Urinary bladder (tissue), 3 donors: ENCODE measurements at regions not wholly inside any gene's neighbourhood (a gene's known extent, or its start where the extent isn't known, plus 50 kb on each side); places are given as distances from the start of the nearest gene placed in this dataset.

Source experiments
- DNase-seq: peaks from one replicate; pipeline ENCODE4 v3.0.0-alpha.2; 2015; ENCODE audit errors: extremely low spot score
- H3K27ac ChIP-seq: one replicate; pipeline ENCODE4 v1.5.1; 2013; ENCODE audit warnings: low read depth, mild to moderate bottlenecking, moderate library complexity
- H3K36me3 ChIP-seq: one replicate; pipeline ENCODE4 v1.6.1; 2013; ENCODE audit warnings: mild to moderate bottlenecking, moderate library complexity; ENCODE audit not compliant: insufficient read depth
- H3K4me1 ChIP-seq: one replicate; pipeline ENCODE4 v1.6.1; 2013; ENCODE audit warnings: mild to moderate bottlenecking, moderate library complexity; ENCODE audit not compliant: insufficient read depth
- H3K4me3 ChIP-seq: one replicate; pipeline ENCODE4 v1.5.1; 2013; ENCODE audit warnings: low read depth, low read length
- WGBS: extraction: QIAGEN DNeasy Blood & Tissue Kit; methylation state at CpG from one replicate; pipeline ENCODE4 v1.1.7; 2013; 5-methylcytosine and 5-hydroxymethylcytosine counted together
- donor health status: healthy with polysubstance abuse.
- donor health status: healthy.

- Histone ChIP-seq H3K27ac (no peak overlapping the region), H3K4me3 (no peak overlapping the region), H3K4me1 (no peaks in the 10 kb centered on the region), H3K36me3 (no peaks in the 10 kb centered on the region)
- DNase-seq: no peak
- WGBS: 78% methylated on average over 2 of the region's 2 CpGs
Measured at GRCh38 chr5:27491047-27491446, 452.7 kb upstream of the CDH9 start.

GRCh38 chr5:27489701-27490100 lies 451.3 kb upstream of the CDH9 start:
- H3K4me1 ChIP-seq: no peaks in the 10 kb centered on the region
- no peak overlapping the region for H3K27ac ChIP-seq
- no peak overlapping the region for H3K4me3 ChIP-seq
- H3K36me3 ChIP-seq: no peaks in the 10 kb centered on the region
- WGBS: 83% methylated on average over 1 of the region's 1 CpG
- DNase-seq: no peak

DNA sequence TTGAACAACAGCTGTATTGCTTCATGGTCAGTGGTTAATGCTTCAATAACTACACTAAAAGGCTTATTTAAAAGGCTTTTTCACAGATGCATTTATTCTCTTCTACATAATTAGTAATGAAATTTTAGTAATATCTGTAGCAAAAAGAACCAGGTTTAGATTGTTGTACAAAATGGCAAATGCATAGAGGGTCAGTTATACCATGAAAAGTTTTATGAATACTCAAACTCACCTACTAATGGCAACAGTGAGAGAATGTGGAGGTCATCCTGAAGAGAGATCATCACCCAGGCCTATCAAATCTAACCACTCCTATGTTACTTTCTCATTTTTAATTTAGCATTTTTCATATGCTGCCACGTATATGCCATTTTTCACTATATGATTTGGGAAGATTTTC lies 444.3 kb upstream of the CDH9 start:
- WGBS: 86% methylated on average over 1 of the region's 1 CpG
- Histone ChIP-seq H3K4me3 (no peak overlapping the region), H3K27ac (no peak overlapping the region), H3K4me1 (no peaks in the 10 kb centered on the region), H3K36me3 (no peaks in the 10 kb centered on the region)
- DNase-seq: no peak

DNA sequence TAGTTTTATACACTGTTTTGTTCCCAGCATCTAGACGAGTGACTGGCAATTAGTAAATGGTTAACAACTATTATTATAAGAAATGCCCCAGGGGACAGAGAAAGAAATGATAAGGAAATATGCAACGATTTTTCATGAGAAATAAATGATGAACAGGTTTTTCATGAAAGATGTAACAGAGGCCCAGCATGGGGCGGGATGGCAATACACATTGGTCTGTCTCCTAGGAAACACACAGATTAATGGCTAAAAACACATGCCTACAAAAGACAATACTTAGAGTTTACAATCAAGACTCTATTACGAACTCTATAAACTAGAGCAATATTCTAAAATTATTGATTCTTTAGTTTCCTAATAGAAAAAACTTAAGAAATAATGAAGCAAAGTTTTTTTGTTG lies 441.5 kb upstream of the CDH9 start:
- Histone ChIP-seq H3K36me3 (no peaks in the 10 kb centered on the region), H3K27ac (no peak overlapping the region), H3K4me3 (no peak overlapping the region), H3K4me1 (no peaks in the 10 kb centered on the region)
- 76% methylated on average over 4 of the region's 4 CpGs for WGBS
- DNase-seq: no peak

DNA sequence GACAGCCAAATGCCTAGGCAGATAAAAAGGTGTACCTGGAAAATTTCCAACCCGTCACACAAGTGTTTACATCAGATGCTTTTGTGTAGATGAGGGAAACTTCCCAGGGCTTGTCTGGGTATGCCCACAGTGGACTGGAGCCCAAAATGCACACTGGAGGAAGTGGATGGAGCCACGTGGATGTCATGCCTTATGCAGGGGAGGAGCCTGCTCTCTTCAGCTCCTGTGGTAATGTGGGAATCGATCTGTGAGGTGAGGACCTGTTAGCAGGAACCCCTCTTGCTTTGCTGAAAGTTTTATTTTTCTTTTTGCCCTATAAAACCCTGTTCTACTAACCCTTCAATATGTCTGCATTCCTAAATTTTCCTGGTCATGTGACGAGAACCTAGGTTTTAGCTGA lies 439.2 kb upstream of the CDH9 start:
- Histone ChIP-seq H3K36me3 (no peaks in the 10 kb centered on the region), H3K4me3 (no peak overlapping the region), H3K4me1 (no peaks in the 10 kb centered on the region), H3K27ac (no peak overlapping the region)
- 73% methylated on average over 4 of the region's 4 CpGs for WGBS
- DNase-seq: no peak

DNA sequence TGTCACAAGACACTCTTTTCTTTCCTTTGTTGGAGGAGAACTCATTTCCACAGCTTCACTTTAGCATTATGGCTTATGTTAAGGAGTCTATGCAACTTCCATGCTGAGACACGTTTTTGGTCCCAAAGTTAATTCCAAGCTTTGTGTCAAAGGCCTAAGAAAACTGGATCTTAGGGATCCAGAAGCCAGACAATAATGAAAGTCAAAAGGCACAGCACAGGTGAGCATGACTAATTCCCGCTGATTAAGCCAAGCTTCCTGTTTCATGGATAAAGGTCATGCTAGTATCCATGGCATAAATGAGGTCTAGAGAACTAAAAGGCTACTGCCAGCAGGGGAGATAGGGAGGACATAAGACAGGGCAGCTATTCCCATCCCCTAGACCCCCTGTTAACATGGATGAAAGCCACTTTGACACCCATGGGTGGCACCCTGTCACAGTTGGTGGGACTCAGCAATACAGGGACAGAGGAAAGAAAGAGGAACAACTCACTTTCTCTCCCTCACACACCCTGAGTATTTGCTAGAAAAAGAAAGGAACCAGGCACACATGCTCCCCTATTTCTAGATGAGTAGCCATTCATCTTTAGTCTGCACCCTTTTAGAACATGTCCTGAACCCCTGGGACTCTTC lies 438.1 kb upstream of the CDH9 start:
- no peak for DNase-seq
- 86% methylated on average over 2 of the region's 2 CpGs for WGBS
- no peak overlapping the region for H3K27ac ChIP-seq
- H3K4me1 ChIP-seq: no peaks in the 10 kb centered on the region
- H3K4me3 ChIP-seq: no peak overlapping the region
- no peaks in the 10 kb centered on the region for H3K36me3 ChIP-seq

DNA sequence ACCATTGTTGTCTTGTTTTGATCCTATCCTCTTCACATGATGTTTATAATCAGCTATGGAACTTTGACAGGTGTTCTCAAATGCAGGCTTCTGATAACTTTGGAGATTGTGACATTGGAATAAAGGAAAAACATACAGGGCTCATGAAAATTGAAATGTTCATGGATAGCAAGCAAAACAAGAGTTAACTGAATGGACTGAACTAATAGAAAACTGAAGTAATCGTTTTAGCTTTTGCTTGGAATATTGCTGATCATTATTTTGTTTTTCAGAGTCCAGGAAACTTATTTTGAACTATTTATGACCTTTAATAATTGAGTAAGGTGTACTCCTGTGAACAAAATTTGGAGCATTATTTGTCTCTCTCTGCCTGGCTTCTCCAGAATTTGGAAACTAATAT lies 436.7 kb upstream of the CDH9 start:
- H3K27ac ChIP-seq: no peak overlapping the region
- no peaks in the 10 kb centered on the region for H3K4me1 ChIP-seq
- no peak for DNase-seq
- H3K36me3 ChIP-seq: no peaks in the 10 kb centered on the region
- H3K4me3 ChIP-seq: no peak overlapping the region
- 52% methylated on average over 1 of the region's 1 CpG for WGBS

- no peaks in the 10 kb centered on the region for H3K36me3 ChIP-seq
- no peak overlapping the region for H3K4me3 ChIP-seq
- H3K27ac ChIP-seq: no peak overlapping the region
- DNase-seq: no peak
- no peaks in the 10 kb centered on the region for H3K4me1 ChIP-seq
Measured at GRCh38 chr5:27474395-27474794, 436.0 kb upstream of the CDH9 start.

- Histone ChIP-seq H3K36me3 (no peaks in the 10 kb centered on the region), H3K4me1 (no peaks in the 10 kb centered on the region), H3K4me3 (no peak overlapping the region), H3K27ac (no peak overlapping the region)
- no peak for DNase-seq
- 78% methylated on average over 2 of the region's 2 CpGs for WGBS
Measured at GRCh38 chr5:27474047-27474309, 435.6 kb upstream of the CDH9 start.

GRCh38 chr5:27473307-27474046 lies 435.1 kb upstream of the CDH9 start:
- Histone ChIP-seq H3K4me1 (no peaks in the 10 kb centered on the region), H3K36me3 (no peaks in the 10 kb centered on the region), H3K4me3 (no peak overlapping the region), H3K27ac (no peak overlapping the region)
- WGBS: 78% methylated on average over 5 of the region's 5 CpGs
- no peak for DNase-seq

DNA sequence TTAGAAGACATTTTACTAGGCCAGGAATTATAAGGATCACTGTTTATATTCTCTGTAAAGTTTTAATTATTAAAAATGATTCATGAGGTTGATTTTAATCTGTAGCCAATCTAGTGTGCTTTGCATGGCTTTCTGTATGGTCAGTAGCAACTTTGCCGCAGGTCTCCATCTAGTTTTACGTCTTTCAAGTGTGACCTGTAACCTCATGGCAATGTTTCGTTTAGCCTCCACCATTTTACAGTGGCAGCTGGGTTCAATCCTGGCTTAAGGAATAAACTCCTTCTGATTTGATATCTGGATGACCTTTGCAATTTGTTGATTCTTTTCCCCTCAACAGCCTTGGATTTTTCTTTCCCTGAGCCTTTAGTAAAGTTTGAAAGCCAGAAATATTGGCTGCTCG lies 434.5 kb upstream of the CDH9 start:
- no peak overlapping the region for H3K4me3 ChIP-seq
- no peaks in the 10 kb centered on the region for H3K36me3 ChIP-seq
- 42% methylated on average over 4 of the region's 4 CpGs for WGBS
- peak; percentile 20 for DNase-seq
- no peak overlapping the region for H3K27ac ChIP-seq
- H3K4me1 ChIP-seq: no peaks in the 10 kb centered on the region

DNA sequence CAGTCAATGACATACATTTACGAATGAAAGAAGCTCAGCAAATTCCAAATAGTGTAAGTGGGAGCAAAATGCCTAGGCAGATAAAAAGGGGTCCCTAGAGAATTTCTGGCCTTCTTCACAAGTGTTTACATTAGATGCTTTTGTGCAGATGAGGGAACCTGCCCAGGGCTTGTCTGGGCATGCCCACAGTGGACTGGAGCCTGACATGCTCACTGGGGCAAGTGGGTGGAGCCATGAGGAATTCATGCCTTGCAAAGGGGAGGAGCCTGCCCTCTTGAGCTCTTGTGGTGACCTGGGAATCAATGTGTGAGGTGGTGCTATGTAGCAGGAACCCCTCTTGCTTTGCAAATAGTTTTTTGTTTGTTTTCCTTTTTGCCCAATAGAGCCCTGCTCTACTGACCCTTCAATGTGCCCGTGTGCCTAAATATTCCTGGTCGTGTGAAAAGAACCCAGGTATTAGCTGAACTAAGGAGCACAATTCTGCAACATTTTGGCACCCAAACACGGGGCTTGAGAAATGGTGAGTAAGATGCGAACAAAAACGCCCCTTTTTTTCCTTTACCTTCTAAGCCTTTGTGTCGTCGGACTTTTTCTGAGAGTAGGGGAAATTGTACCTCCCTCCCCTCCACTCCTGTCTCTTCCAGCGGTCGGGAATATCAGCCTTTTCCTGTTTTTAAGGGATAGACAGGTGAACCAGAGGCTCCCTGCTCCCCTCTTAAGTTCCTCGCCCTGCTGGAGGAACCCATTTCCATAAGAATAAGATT lies 433.8 kb upstream of the CDH9 start:
- H3K4me3 ChIP-seq: no peak overlapping the region
- DNase-seq: no peak
- 84% methylated on average over 11 of the region's 11 CpGs for WGBS
- H3K36me3 ChIP-seq: no peaks in the 10 kb centered on the region
- no peak overlapping the region for H3K27ac ChIP-seq
- no peaks in the 10 kb centered on the region for H3K4me1 ChIP-seq

DNA sequence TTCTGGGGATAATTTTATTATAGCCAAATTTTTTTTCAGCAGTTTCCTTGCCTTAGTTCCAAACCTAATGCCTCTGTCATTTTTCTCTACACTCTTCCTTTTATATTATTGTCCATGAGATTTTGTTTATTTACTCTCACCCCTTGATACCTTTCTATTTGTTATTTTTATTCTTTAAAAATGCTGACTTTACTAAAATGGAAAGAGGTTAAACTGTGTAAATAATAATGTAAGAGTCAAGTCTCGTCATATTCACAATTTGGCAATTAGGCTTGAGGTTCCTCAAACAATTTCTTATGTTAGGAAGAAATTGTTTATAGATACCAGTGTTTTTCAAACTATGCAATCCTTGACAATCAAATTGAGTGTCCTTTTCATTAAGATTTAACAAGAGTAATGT lies 428.6 kb upstream of the CDH9 start:
- Histone ChIP-seq H3K4me3 (no peak overlapping the region), H3K36me3 (no peaks in the 10 kb centered on the region), H3K27ac (no peak overlapping the region), H3K4me1 (no peaks in the 10 kb centered on the region)
- no peak for DNase-seq
- WGBS: 83% methylated on average over 1 of the region's 1 CpG

DNA sequence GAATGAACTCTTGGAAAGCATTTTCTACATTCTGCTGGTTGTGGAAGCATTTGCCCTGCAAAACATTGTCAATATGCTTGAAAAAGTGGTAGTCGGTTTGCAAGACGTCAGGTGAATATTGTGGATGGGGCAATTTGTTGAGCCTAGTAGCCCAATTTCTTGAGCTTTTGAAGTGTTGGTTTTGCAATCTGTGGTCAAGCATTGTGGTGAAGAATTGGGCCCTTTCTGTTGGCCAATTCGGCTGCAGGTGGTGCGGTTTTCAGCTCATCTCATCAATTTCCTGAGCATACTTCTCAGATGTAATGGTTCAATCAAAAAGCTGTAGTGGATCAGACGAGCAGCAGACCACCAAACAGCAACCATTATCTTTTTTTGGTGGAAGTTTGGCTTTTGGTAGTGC lies 426.8 kb upstream of the CDH9 start:
- 80% methylated on average over 5 of the region's 5 CpGs for WGBS
- no peak overlapping the region for H3K4me3 ChIP-seq

More for the DNA sequence above, 426.8 kb upstream of the CDH9 start:
- DNase-seq: no peak
- no peak overlapping the region for H3K27ac ChIP-seq
- H3K4me1 ChIP-seq: no peaks in the 10 kb centered on the region
- no peaks in the 10 kb centered on the region for H3K36me3 ChIP-seq
